ENCODE measurements at regions not wholly inside any gene's neighbourhood (a gene's known extent, or its start where the extent isn't known, plus 50 kb on each side); places are given as distances from the start of the nearest gene placed in this dataset.

- TF ChIP-seq CTCF (IDR thresholded peaks at IDR 0.05) = no peak
- no peak for TF ChIP-seq POLR2A (IDR thresholded peaks at IDR 0.05; ENCODE audit: low read depth)
- no peak for TF ChIP-seq POLR2AphosphoS5 (IDR thresholded peaks at IDR 0.05)
- TF ChIP-seq EP300 (IDR thresholded peaks at IDR 0.05) = no peak
Measured at GRCh38 chr2:206387808-206388207, 55.5 kb upstream of the ADAM23 start.
